Central memory CD4-positive, alpha-beta T cell (primary cell): ENCODE measurements at regions not wholly inside any gene's neighbourhood (a gene's known extent, or its start where the extent isn't known, plus 50 kb on each side); places are given as distances from the start of the nearest gene placed in this dataset.
"Not testable (repeated sequence)": the region's sequence is repeated elsewhere in the genome, so short reads cannot be mapped to it uniquely, and the experiment has no call there.

ENCODE experiments used
- DNase-seq: peaks from one replicate; pipeline ENCODE4 v3.0.0; 2022

GRCh38 chr13:30058429-30058828 is 208.0 kb upstream of the UBL3 start:
- no peak for DNase-seq

- DNase-seq, result not testable (repeated sequence)
These were observed 204.1 kb upstream of the UBL3 start for GRCh38 chr13:30054546-30054945.

- no peak for DNase-seq
These were observed 203.5 kb upstream of the UBL3 start for GRCh38 chr13:30053939-30054338.

GRCh38 chr13:30052120-30052519 is 201.7 kb upstream of the UBL3 start:
- DNase-seq, result no peak

GRCh38 chr13:30051531-30052060 is 201.2 kb upstream of the UBL3 start:
- DNase-seq, result no peak

GRCh38 chr13:30049692-30050091 is 199.3 kb upstream of the UBL3 start:
- DNase-seq, result no peak

GRCh38 chr13:30047154-30047874 is 196.9 kb upstream of the UBL3 start:
- DNase-seq, result no peak

- DNase-seq, result no peak
These were observed 195.7 kb upstream of the UBL3 start for GRCh38 chr13:30045916-30046704.

- no peak for DNase-seq
These were observed 194.5 kb upstream of the UBL3 start for GRCh38 chr13:30044932-30045331.

- DNase-seq, result no peak
These were observed 193.2 kb upstream of the UBL3 start for GRCh38 chr13:30043631-30043925.

GRCh38 chr13:30042891-30043630 is 192.6 kb upstream of the UBL3 start:
- DNase-seq, result no peak

- DNase-seq, result no peak
These were observed 191.9 kb upstream of the UBL3 start for GRCh38 chr13:30042272-30042671.

- no peak for DNase-seq
These were observed 189.1 kb upstream of the UBL3 start for GRCh38 chr13:30039511-30039911.

- DNase-seq, result no peak
These were observed 188.5 kb upstream of the UBL3 start for GRCh38 chr13:30038884-30039283.

- no peak for DNase-seq
These were observed 187.3 kb upstream of the UBL3 start for GRCh38 chr13:30037766-30038165.

GRCh38 chr13:30037306-30037705 is 186.9 kb upstream of the UBL3 start:
- DNase-seq, result no peak

- DNase-seq, result no peak
These were observed 184.0 kb upstream of the UBL3 start for GRCh38 chr13:30034458-30034795.

GRCh38 chr13:30033681-30034457 is 183.5 kb upstream of the UBL3 start:
- DNase-seq, result no peak

- DNase-seq, result no peak
These were observed 181.8 kb upstream of the UBL3 start for GRCh38 chr13:30032263-30032662.

GRCh38 chr13:30031488-30031887 is 181.1 kb upstream of the UBL3 start:
- no peak for DNase-seq

GRCh38 chr13:30030141-30030750 is 179.8 kb upstream of the UBL3 start:
- DNase-seq, result no peak
